Tibial nerve (tissue), 4 donors: ENCODE measurements at regions not wholly inside any gene's neighbourhood (a gene's known extent, or its start where the extent isn't known, plus 50 kb on each side); places are given as distances from the start of the nearest gene placed in this dataset.

ENCODE experiments used
- CTCF ChIP-seq, 5 experiments: fragments of 200-600 bp in 3 of 5; fragments of 450-650 bp in 2 of 5; sonication (generic) in 3 of 5; IDR thresholded peaks; one replicate each; pipeline ENCODE4 v1.5.1; 2016 to 2019; ENCODE audit warnings: antibody characterized with exemption in 5 of 5, mild to moderate bottlenecking in 3 of 5, moderate library complexity in 2 of 5
- EP300 ChIP-seq, 2 donors: sonication (generic); formaldehyde crosslinking; IDR thresholded peaks; one replicate each; pipeline ENCODE4 v1.6.1; 2017; ENCODE audit warnings: antibody characterized with exemption in 2 of 2, mild to moderate bottlenecking in 1 of 2
- POLR2A ChIP-seq, 2 donors: fragments of 450-650 bp; IDR thresholded peaks; one replicate each; pipeline ENCODE4 v1.6.1; 2017; ENCODE audit warnings: antibody characterized with exemption in 2 of 2, mild to moderate bottlenecking in 2 of 2, moderate library complexity in 2 of 2

GRCh38 chr18:55751476-55751875 lies 163.5 kb upstream of the TCF4 start:
- no peak for TF ChIP-seq CTCF (IDR thresholded peaks at IDR 0.05)
- no peak for TF ChIP-seq EP300 (IDR thresholded peaks at IDR 0.05)
- no peak for TF ChIP-seq POLR2A (IDR thresholded peaks at IDR 0.05)
